OCI-LY3 (cell line): ENCODE measurements at regions not wholly inside any gene's neighbourhood (a gene's known extent, or its start where the extent isn't known, plus 50 kb on each side); places are given as distances from the start of the nearest gene placed in this dataset.

Source experiments
- H2AFZ ChIP-seq: fragments of 200-600, 300-600 bp; shearing (Covaris generic); 2 replicates; pipeline ENCODE4 v1.6.0; 2014; ENCODE audit warnings: antibody characterized with exemption, low read depth, low read length
- H3K27ac ChIP-seq: fragments of 200-600, 300-600 bp; sonication (generic); 2 replicates; pipeline ENCODE4 v1.5.1; 2014; ENCODE audit warnings: mild to moderate bottlenecking, low read length, moderate library complexity, mixed read lengths
- H3K27me3 ChIP-seq: fragments of 200-600, 300-600 bp; sonication (generic); 2 replicates; pipeline ENCODE4 v1.6.1; 2014; ENCODE audit warnings: low read depth, low read length, mixed read lengths
- H3K36me3 ChIP-seq: fragments of 200-600, 300-600 bp; sonication (generic); replicated peaks from 2 replicates; pipeline ENCODE3; 2014; ENCODE audit warnings: low read depth, low read length, mixed read lengths
- H3K4me1 ChIP-seq: fragments of 300-600, 200-600 bp; sonication (generic); 2 replicates; pipeline ENCODE4 v1.6.1; 2014; ENCODE audit warnings: low read length, mixed read lengths
- H3K4me2 ChIP-seq: fragments of 200-600, 300-600 bp; sonication (generic); 2 replicates; pipeline ENCODE4 v1.6.1; 2014; ENCODE audit warnings: low read length, mixed read lengths
- H3K4me3 ChIP-seq: fragments of 300-600, 200-600 bp; sonication (generic); 2 replicates; pipeline ENCODE4 v1.5.1; 2014; ENCODE audit warnings: antibody characterized with exemption, mild to moderate bottlenecking, low read length, moderate library complexity
- H3K79me2 ChIP-seq: fragments of 300-600, 200-600 bp; shearing (Covaris generic); 2 replicates; pipeline ENCODE4 v1.6.1; 2014; ENCODE audit warnings: mild to moderate bottlenecking, low read length, mixed read lengths
- H3K9ac ChIP-seq: fragments of 300-600, 200-600 bp; shearing (Covaris generic); 2 replicates; pipeline ENCODE4 v1.6.0; 2014; ENCODE audit warnings: mild to moderate bottlenecking, low read length, moderate library complexity
- H3K9me3 ChIP-seq: fragments of 200-600, 300-600 bp; shearing (Covaris generic); 2 replicates; pipeline ENCODE4 v1.6.1; 2014; ENCODE audit warnings: low read length, mixed read lengths; ENCODE audit not compliant: insufficient read depth
- H4K20me1 ChIP-seq: fragments of 200-600, 300-600 bp; sonication (generic); 2 replicates; pipeline ENCODE4 v1.6.1; 2016; ENCODE audit warnings: low read length, mixed read lengths; ENCODE audit not compliant: insufficient read depth
- EZH2phosphoT487 ChIP-seq: fragments of 200-600 bp; shearing (Covaris generic); IDR thresholded peaks from 2 replicates; pipeline ENCODE4 v1.6.1; 2018; ENCODE audit warnings: antibody characterized with exemption, mixed run types, low read depth
- TF ChIP-seq, protein P1 (sequence below): fragments of 200-600, 300-600 bp; sonication (generic); IDR thresholded peaks from 2 replicates; pipeline ENCODE4 v1.5.1; 2014; ENCODE audit warnings: antibody characterized with exemption, low read length, low read depth

DNA sequence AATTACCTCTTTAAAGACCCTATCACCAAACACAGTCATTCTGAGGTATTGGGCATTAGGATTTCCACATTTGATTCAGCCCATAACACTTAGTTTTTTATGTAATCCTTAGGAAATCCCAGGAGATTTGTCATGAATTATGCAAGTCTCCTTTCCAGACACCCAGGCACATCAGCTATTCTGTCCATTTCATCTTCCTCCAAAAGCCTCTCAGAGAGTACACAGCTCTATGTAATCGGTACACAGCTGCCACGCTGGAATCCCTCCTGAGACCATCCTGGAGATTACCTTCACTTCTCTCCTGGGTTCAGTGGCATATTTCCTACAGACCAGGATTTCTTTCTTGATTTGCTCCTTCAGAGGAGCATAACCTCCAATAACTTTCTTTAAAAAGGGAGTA lies 2309.8 kb upstream of the WWC1 start:
- Histone ChIP-seq H3K36me3 (no peaks in the 10 kb centered on the region), H3K27me3 (no peaks in the 10 kb centered on the region), H3K4me3 (no peak overlapping the region), H3K4me2 (no peak overlapping the region), H3K27ac (no peak overlapping the region), H3K79me2 (no peaks in the 10 kb centered on the region), H2AFZ (no peak overlapping the region), H3K9ac (no peak overlapping the region), H4K20me1 (no peaks in the 10 kb centered on the region), H3K4me1 (no peaks in the 10 kb centered on the region), H3K9me3 (no peaks in the 10 kb centered on the region)
- TF ChIP-seq, protein P1, sequence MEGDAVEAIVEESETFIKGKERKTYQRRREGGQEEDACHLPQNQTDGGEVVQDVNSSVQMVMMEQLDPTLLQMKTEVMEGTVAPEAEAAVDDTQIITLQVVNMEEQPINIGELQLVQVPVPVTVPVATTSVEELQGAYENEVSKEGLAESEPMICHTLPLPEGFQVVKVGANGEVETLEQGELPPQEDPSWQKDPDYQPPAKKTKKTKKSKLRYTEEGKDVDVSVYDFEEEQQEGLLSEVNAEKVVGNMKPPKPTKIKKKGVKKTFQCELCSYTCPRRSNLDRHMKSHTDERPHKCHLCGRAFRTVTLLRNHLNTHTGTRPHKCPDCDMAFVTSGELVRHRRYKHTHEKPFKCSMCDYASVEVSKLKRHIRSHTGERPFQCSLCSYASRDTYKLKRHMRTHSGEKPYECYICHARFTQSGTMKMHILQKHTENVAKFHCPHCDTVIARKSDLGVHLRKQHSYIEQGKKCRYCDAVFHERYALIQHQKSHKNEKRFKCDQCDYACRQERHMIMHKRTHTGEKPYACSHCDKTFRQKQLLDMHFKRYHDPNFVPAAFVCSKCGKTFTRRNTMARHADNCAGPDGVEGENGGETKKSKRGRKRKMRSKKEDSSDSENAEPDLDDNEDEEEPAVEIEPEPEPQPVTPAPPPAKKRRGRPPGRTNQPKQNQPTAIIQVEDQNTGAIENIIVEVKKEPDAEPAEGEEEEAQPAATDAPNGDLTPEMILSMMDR: no peak
- TF ChIP-seq EZH2phosphoT487: no peak

DNA sequence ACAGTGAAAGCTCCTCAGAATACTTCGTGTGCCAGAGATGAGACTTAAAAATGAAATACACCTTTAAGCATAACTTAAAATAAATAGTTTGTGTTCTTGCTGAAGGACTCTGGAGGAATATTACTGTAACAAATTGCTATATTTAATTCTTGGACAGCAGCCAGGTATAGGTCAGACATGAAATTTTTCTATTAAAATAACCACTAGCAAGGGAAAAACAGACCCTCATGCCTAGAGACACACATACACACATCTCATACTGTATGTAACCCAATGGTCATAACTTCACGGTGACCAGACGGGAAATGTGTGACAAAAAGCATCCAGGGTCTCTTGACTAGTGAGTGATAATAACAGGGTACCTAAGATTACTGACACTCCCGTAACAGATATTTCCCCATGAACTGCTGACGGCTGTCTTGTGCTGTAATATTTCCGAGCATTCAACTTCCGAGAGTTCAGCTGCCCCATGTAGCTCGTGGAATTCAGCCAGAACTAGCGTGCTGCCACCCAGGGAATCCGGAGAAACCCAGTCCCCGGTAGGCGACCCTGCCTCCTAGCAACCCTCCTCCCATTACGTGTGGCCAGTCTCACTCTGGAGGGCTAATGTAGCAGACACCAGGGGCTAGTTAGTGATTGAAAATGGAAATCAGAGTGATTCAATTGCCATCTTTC lies 2295.1 kb upstream of the WWC1 start:
- H3K27ac ChIP-seq: no peak overlapping the region
- H2AFZ ChIP-seq: no peak overlapping the region
- no peak overlapping the region for H3K9ac ChIP-seq
- H3K4me3 ChIP-seq: no peak overlapping the region
- no peak for TF ChIP-seq EZH2phosphoT487
- TF ChIP-seq, protein P1: no peak
- no peak overlapping the region for H3K4me2 ChIP-seq
- no peaks in the 10 kb centered on the region for H3K27me3 ChIP-seq
- H3K36me3 ChIP-seq: no peaks in the 10 kb centered on the region
- H3K79me2 ChIP-seq: no peaks in the 10 kb centered on the region
- H3K4me1 ChIP-seq: no peaks in the 10 kb centered on the region
- no peaks in the 10 kb centered on the region for H4K20me1 ChIP-seq
- H3K9me3 ChIP-seq: no peaks in the 10 kb centered on the region

DNA sequence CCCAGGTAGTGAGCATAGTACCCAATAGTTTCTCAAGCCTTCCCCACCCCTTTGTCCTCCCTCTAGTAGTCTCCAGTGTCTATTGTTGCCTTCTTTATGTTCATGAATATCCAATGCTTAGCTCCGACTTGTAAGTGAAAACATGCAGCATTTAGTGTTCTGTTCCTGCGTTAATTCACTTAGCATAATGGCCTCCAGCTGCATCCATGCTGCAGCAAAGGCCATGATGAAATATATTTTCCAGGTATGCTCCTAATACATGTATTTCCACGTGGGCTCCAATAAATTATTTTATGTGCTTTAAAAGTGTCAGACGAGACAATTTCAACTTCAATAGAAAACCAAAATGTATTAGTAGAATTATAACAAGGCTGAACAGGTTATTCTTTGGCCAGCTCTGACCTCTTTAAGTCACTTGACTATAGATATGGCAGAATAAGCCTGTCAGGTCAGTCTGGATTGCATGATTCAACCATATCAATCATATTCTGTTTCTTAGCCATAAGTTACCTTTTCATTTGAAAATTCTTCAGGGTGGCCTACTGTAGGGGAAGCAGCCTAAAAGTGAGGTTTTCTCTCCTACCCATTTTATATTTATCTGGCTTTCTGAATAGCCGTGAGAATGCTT lies 2291.6 kb upstream of the WWC1 start:
- no peaks in the 10 kb centered on the region for H3K27me3 ChIP-seq

DNA sequence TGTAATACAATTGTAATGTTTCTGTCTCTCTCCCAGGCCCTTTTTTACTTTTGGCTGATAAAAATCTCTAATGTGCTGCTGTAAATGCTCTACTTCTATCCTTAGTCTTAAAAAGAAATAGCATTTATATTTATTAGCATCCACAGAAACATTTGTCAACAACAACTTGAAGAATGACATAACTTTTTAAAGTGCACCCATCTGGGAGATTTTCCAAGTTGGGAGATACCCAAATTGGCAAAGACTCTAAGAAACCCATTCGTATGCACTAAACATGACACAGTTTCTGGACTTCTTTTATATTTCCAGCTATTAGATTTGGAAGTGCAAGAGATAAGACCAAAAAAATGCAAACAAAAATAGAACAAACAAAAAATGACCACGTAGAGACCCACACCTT lies 2287.4 kb upstream of the WWC1 start:
- H3K9ac ChIP-seq: no peak overlapping the region
- H3K27me3 ChIP-seq: no peaks in the 10 kb centered on the region
- no peak overlapping the region for H3K4me2 ChIP-seq
- no peaks in the 10 kb centered on the region for H4K20me1 ChIP-seq
- H3K27ac ChIP-seq: no peak overlapping the region
- H2AFZ ChIP-seq: no peak overlapping the region
- H3K4me1 ChIP-seq: no peaks in the 10 kb centered on the region
- H3K36me3 ChIP-seq: no peaks in the 10 kb centered on the region
- no peak overlapping the region for H3K4me3 ChIP-seq
- TF ChIP-seq EZH2phosphoT487: no peak
- TF ChIP-seq, protein P1: no peak
- H3K79me2 ChIP-seq: no peaks in the 10 kb centered on the region
- H3K9me3 ChIP-seq: no peaks in the 10 kb centered on the region

More for the DNA sequence above, 2291.6 kb upstream of the WWC1 start:
- Histone ChIP-seq H3K79me2 (no peaks in the 10 kb centered on the region), H3K4me1 (no peaks in the 10 kb centered on the region), H4K20me1 (no peaks in the 10 kb centered on the region), H3K9me3 (no peaks in the 10 kb centered on the region), H3K27ac (no peak overlapping the region), H3K36me3 (no peaks in the 10 kb centered on the region), H3K4me2 (no peak overlapping the region), H2AFZ (no peak overlapping the region), H3K9ac (no peak overlapping the region), H3K4me3 (no peak overlapping the region)
- no peak for TF ChIP-seq EZH2phosphoT487
- TF ChIP-seq, protein P1: no peak
